Calu3 (cell line): ENCODE measurements at regions not wholly inside any gene's neighbourhood (a gene's known extent, or its start where the extent isn't known, plus 50 kb on each side); places are given as distances from the start of the nearest gene placed in this dataset.

Source experiments
- BruUV-seq: library from RNA; stranded (reverse); fragments of 400-500 nt; replicated peaks from 2 replicates; lab custom pipeline; 2021; lab: Mats Ljungman, UMichigan
- CTCF ChIA-PET: fragments of 300-600 bp; sonication (Branson Sonifier 250); formaldehyde crosslinking; loops from one replicate; lab custom pipeline; 2022; ENCODE audit warnings: antibody characterized with exemption; lab: Charles Lee
- DNase-seq: peaks from one replicate; pipeline ENCODE4 v3.0.0; 2022
- H3K27ac Mint-ChIP-seq: one replicate; pipeline ENCODE4 v1.8.0; 2022; ENCODE audit warnings: mixed read lengths; ENCODE audit not compliant: unreplicated experiment
- H3K27me3 Mint-ChIP-seq: one replicate; pipeline ENCODE4 v1.8.0; 2022; ENCODE audit warnings: mixed read lengths; ENCODE audit not compliant: unreplicated experiment
- H3K36me3 Mint-ChIP-seq: one replicate; pipeline ENCODE4 v1.8.0; 2022; ENCODE audit warnings: mild to moderate bottlenecking, moderate library complexity, mixed read lengths; ENCODE audit not compliant: insufficient read depth, unreplicated experiment
- H3K4me1 Mint-ChIP-seq: one replicate; pipeline ENCODE4 v1.8.0; 2022; ENCODE audit warnings: mild to moderate bottlenecking, low read depth, mixed read lengths; ENCODE audit not compliant: unreplicated experiment
- H3K4me3 Mint-ChIP-seq: one replicate; pipeline ENCODE4 v1.8.0; 2022; ENCODE audit warnings: mild to moderate bottlenecking, low read depth, moderate library complexity, mixed read lengths; ENCODE audit not compliant: unreplicated experiment
- H3K9me3 Mint-ChIP-seq: one replicate; pipeline ENCODE4 v1.8.0; 2022; ENCODE audit warnings: low read depth, mixed read lengths; ENCODE audit not compliant: unreplicated experiment
- CTCF ChIP-seq: fragments of 200-600 bp; IDR thresholded peaks from one replicate; pipeline ENCODE4 v1.8.0; 2022; ENCODE audit warnings: antibody characterized with exemption; ENCODE audit not compliant: unreplicated experiment
- intact Hi-C: fragments of 100-400 bp; cut with micrococcal nuclease; formaldehyde crosslinking; loops from one replicate; pipeline ENCODE4 v1.10.0; 2022; ENCODE audit not compliant: unreplicated experiment

- Mint-ChIP-seq H3K27me3 (peaks cover 7% of the 10 kb centered on the region), H3K4me3 (no peak overlapping the region), H3K36me3 (no peaks in the 10 kb centered on the region), H3K4me1 (no peaks in the 10 kb centered on the region), H3K9me3 (no peaks in the 10 kb centered on the region), H3K27ac (no peak overlapping the region)
- no peak for TF ChIP-seq CTCF
- intact Hi-C loops: no loop called here
- no peak for DNase-seq
- CTCF ChIA-PET: no interaction called here
- no TSS peak for BruUV-seq
Measured at GRCh38 chr3:140763532-140763931, 85.7 kb downstream of the TRIM42 start.

- Mint-ChIP-seq H3K27me3 (peaks cover 7% of the 10 kb centered on the region), H3K27ac (no peak overlapping the region), H3K4me1 (no peaks in the 10 kb centered on the region), H3K4me3 (no peak overlapping the region), H3K36me3 (no peaks in the 10 kb centered on the region), H3K9me3 (no peaks in the 10 kb centered on the region)
- DNase-seq: no peak
- CTCF ChIA-PET: no interaction called here
- BruUV-seq: no TSS peak
- intact Hi-C loops: no loop called here
- TF ChIP-seq CTCF: no peak
Measured at GRCh38 chr3:140765246-140765645, 87.4 kb downstream of the TRIM42 start.

- DNase-seq: no peak
- Mint-ChIP-seq H3K27me3 (peaks cover 18% of the 10 kb centered on the region), H3K36me3 (no peaks in the 10 kb centered on the region), H3K9me3 (peaks cover 6% of the 10 kb centered on the region), H3K27ac (no peak overlapping the region), H3K4me1 (no peaks in the 10 kb centered on the region), H3K4me3 (no peak overlapping the region)
- BruUV-seq: no TSS peak
- intact Hi-C loops: no loop called here
- TF ChIP-seq CTCF: no peak
- CTCF ChIA-PET: interaction anchor here (1.8 kb wide), 1 partner anchor 12 kb away, joined by 4 read pairs; no protein-coding TSS in a partner anchor
Measured at GRCh38 chr3:140766465-140766864, 88.6 kb downstream of the TRIM42 start.

- DNase-seq: no peak
- H3K36me3 Mint-ChIP-seq: no peaks in the 10 kb centered on the region
- TF ChIP-seq CTCF: no peak
- BruUV-seq: no TSS peak
- peaks cover 28% of the 10 kb centered on the region for H3K27me3 Mint-ChIP-seq
- H3K4me3 Mint-ChIP-seq: no peak overlapping the region
- intact Hi-C loops: no loop called here
- H3K4me1 Mint-ChIP-seq: no peaks in the 10 kb centered on the region
- H3K9me3 Mint-ChIP-seq: peaks cover 6% of the 10 kb centered on the region
- no peak overlapping the region for H3K27ac Mint-ChIP-seq
- CTCF ChIA-PET: interaction anchor here (1.2 to 1.8 kb wide), 2 partner anchors 13 kb away, joined by 3 to 4 read pairs; no protein-coding TSS in a partner anchor
Measured at GRCh38 chr3:140767566-140767965, 89.7 kb downstream of the TRIM42 start.
